ENCODE measurements at regions not wholly inside any gene's neighbourhood (a gene's known extent, or its start where the extent isn't known, plus 50 kb on each side); places are given as distances from the start of the nearest gene placed in this dataset.

DNA sequence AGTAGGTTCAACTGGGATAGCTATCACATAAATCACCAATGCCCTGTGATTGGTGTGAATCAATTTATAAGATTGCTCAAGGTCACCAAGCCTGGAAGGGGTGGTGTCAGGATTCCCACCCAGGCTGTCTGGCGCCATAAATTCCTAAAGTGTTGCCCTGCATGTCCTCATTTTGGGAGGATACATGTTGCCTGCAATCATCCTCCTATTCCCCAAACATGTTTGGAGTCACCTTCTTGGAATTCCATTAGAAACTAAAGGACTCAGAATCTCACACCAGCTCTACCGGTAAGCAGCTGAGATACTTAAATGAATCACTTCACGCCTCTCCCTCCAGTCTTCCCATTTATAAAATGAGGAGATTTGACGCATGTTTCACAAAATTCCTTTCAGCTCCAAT is 54.1 kb upstream of the SLC45A1 start:
- Histone ChIP-seq H3K9me3 (ENCODE audit: control insufficient read depth, insufficient read depth, low read depth, low read length) (no peaks in the 10 kb centered on the region), H3K4me3 (ENCODE audit: low read depth in 2 of 2, low read length in 2 of 2) (no peak overlapping the region), H3K4me1 (ENCODE audit: control insufficient read depth, insufficient read depth, low read length) (peaks cover 21% of the 10 kb centered on the region), H3K27ac (ENCODE audit: low read length) (peak overlapping the region; percentile 74; the same call in 1 of the 2 replicates), H3K36me3 (ENCODE audit: control insufficient read depth, insufficient read depth, low read length) (no peaks in the 10 kb centered on the region), H3K27me3 (ENCODE audit: control insufficient read depth, insufficient read depth, low read length) (no peaks in the 10 kb centered on the region)
- DNase-seq (ENCODE audit: low read depth, low spot score) (no peak), ATAC-seq (no peak)
- TF ChIP-seq, protein P1, sequence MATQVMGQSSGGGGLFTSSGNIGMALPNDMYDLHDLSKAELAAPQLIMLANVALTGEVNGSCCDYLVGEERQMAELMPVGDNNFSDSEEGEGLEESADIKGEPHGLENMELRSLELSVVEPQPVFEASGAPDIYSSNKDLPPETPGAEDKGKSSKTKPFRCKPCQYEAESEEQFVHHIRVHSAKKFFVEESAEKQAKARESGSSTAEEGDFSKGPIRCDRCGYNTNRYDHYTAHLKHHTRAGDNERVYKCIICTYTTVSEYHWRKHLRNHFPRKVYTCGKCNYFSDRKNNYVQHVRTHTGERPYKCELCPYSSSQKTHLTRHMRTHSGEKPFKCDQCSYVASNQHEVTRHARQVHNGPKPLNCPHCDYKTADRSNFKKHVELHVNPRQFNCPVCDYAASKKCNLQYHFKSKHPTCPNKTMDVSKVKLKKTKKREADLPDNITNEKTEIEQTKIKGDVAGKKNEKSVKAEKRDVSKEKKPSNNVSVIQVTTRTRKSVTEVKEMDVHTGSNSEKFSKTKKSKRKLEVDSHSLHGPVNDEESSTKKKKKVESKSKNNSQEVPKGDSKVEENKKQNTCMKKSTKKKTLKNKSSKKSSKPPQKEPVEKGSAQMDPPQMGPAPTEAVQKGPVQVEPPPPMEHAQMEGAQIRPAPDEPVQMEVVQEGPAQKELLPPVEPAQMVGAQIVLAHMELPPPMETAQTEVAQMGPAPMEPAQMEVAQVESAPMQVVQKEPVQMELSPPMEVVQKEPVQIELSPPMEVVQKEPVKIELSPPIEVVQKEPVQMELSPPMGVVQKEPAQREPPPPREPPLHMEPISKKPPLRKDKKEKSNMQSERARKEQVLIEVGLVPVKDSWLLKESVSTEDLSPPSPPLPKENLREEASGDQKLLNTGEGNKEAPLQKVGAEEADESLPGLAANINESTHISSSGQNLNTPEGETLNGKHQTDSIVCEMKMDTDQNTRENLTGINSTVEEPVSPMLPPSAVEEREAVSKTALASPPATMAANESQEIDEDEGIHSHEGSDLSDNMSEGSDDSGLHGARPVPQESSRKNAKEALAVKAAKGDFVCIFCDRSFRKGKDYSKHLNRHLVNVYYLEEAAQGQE (IDR thresholded peaks at IDR 0.05; ENCODE audit: insufficient read depth in 1 of 2, low read depth in 2 of 2, low read length in 1 of 2), result no peak
- TF ChIP-seq TCF7L2 (IDR thresholded peaks at IDR 0.05; ENCODE audit: low read depth, low read length), result no peak
- TF ChIP-seq, protein P2, sequence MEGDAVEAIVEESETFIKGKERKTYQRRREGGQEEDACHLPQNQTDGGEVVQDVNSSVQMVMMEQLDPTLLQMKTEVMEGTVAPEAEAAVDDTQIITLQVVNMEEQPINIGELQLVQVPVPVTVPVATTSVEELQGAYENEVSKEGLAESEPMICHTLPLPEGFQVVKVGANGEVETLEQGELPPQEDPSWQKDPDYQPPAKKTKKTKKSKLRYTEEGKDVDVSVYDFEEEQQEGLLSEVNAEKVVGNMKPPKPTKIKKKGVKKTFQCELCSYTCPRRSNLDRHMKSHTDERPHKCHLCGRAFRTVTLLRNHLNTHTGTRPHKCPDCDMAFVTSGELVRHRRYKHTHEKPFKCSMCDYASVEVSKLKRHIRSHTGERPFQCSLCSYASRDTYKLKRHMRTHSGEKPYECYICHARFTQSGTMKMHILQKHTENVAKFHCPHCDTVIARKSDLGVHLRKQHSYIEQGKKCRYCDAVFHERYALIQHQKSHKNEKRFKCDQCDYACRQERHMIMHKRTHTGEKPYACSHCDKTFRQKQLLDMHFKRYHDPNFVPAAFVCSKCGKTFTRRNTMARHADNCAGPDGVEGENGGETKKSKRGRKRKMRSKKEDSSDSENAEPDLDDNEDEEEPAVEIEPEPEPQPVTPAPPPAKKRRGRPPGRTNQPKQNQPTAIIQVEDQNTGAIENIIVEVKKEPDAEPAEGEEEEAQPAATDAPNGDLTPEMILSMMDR (IDR thresholded peaks at IDR 0.05), result no peak
- no peak for TF ChIP-seq SIN3A (IDR thresholded peaks at IDR 0.05; ENCODE audit: borderline replicate concordance, insufficient read depth, low read depth, low read length)
- TF ChIP-seq POLR2AphosphoS5 (IDR thresholded peaks at IDR 0.05; ENCODE audit: low read depth, low read length), result no peak
- ChIA-PET POLR2A (interaction anchor here (0.6 kb wide), 1 partner anchor 611 kb away, joined by 7 read pairs; no protein-coding TSS in a partner anchor), CTCF (interaction anchor here (0.6 kb wide), 1 partner anchor 273 kb away, joined by 4 read pairs; no protein-coding TSS in a partner anchor)
- in situ Hi-C loops (cut with HindIII; ENCODE audit: low pct_unique_long_range_greater_than_20kb, low sequenced_read_pairs), result no loop called here
- intact Hi-C loops (cut with micrococcal nuclease; ENCODE audit: unreplicated experiment), result no loop called here
- no TSS peak for BruUV-seq (replicated peaks)

DNA sequence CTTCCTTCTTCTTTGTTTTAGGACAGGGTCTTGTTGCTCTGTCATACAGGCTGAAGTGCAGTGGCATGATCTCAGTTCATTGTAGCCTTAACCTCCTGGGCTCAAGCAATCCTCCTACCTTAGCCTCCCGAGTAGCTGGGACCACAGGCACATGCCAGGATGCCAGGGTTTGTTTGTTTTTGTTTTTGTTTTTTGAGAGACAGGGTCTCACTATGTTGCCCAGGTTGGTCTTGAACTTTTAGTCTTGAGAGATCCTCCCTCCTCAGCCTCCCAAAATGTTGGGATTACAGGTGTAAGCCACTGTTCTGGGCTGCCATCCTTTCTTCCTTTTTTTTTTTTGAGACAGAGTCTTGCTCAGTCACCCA is 56.5 kb upstream of the SLC45A1 start:
- TF ChIP-seq, protein P1 (IDR thresholded peaks at IDR 0.05; ENCODE audit: insufficient read depth in 1 of 2, low read depth in 2 of 2, low read length in 1 of 2), result no peak
- no peak for TF ChIP-seq SIN3A (IDR thresholded peaks at IDR 0.05; ENCODE audit: borderline replicate concordance, insufficient read depth, low read depth, low read length)
- TF ChIP-seq, protein P2 (IDR thresholded peaks at IDR 0.05), result no peak
- no peak for TF ChIP-seq TCF7L2 (IDR thresholded peaks at IDR 0.05; ENCODE audit: low read depth, low read length)
- no peak for TF ChIP-seq POLR2AphosphoS5 (IDR thresholded peaks at IDR 0.05; ENCODE audit: low read depth, low read length)
- Histone ChIP-seq H3K4me3 (ENCODE audit: low read depth in 2 of 2, low read length in 2 of 2) (no peak overlapping the region), H3K4me1 (ENCODE audit: control insufficient read depth, insufficient read depth, low read length) (peaks cover 34% of the 10 kb centered on the region), H3K9me3 (ENCODE audit: control insufficient read depth, insufficient read depth, low read depth, low read length) (no peaks in the 10 kb centered on the region), H3K36me3 (ENCODE audit: control insufficient read depth, insufficient read depth, low read length) (no peaks in the 10 kb centered on the region), H3K27ac (ENCODE audit: low read length) (peak overlapping the region; percentile 97), H3K27me3 (ENCODE audit: control insufficient read depth, insufficient read depth, low read length) (no peaks in the 10 kb centered on the region)
- ChIA-PET CTCF (no interaction called here), POLR2A (interaction anchor here (0.6 kb wide), 1 partner anchor 50 kb away, joined by 3 read pairs; no protein-coding TSS in a partner anchor)
- in situ Hi-C loops (cut with HindIII; ENCODE audit: low pct_unique_long_range_greater_than_20kb, low sequenced_read_pairs) (no loop called here), intact Hi-C loops (cut with micrococcal nuclease; ENCODE audit: unreplicated experiment) (no loop called here)
- no TSS peak for BruUV-seq (replicated peaks)
- ATAC-seq (no peak), DNase-seq (ENCODE audit: low read depth, low spot score) (no peak)
